Thoracic aorta (tissue), 2 donors: ENCODE measurements at regions not wholly inside any gene's neighbourhood (a gene's known extent, or its start where the extent isn't known, plus 50 kb on each side); places are given as distances from the start of the nearest gene placed in this dataset.

Experiments
- ATAC-seq: fragments of 150-250 bp; one replicate; pipeline ENCODE4 v1.8.0; 2017; ENCODE audit warnings: low read depth; ENCODE audit not compliant: insufficient number of reproducible peaks, low FRiP score
- DNase-seq: peaks from one replicate; pipeline ENCODE4 v3.0.0-alpha.2; 2020; ENCODE audit warnings: low spot score
- H3K27ac ChIP-seq, 2 donors: fragments of 200-600 bp; sonication (generic); 1 replicate in 1 of 2; 2 replicates in 1 of 2; pipeline ENCODE4 v1.5.1; 2016; ENCODE audit warnings: mild to moderate bottlenecking in 2 of 2, moderate library complexity in 2 of 2
- H3K27me3 ChIP-seq: fragments of 200-600 bp; sonication (generic); replicated peaks from 2 replicates; pipeline ENCODE4 v1.6.0; 2016; ENCODE audit warnings: mild to moderate bottlenecking; ENCODE audit not compliant: insufficient read depth
- H3K36me3 ChIP-seq: fragments of 200-600 bp; sonication (generic); one replicate; pipeline ENCODE4 v1.5.1; 2016
- H3K4me1 ChIP-seq, 2 donors: fragments of 200-600 bp; sonication (generic); 1 replicate in 1 of 2; 2 replicates in 1 of 2; pipeline versions ENCODE4 v1.5.1 to v1.6.0; 2016; ENCODE audit warnings: low read depth in 2 of 2, mild to moderate bottlenecking in 1 of 2; ENCODE audit not compliant: control insufficient read depth in 1 of 2
- H3K4me3 ChIP-seq: fragments of 200-600 bp; sonication (generic); 2 replicates; pipeline ENCODE4 v1.5.1; 2016; ENCODE audit warnings: mild to moderate bottlenecking
- H3K9me3 ChIP-seq: fragments of 200-600 bp; sonication (generic); 2 replicates; pipeline ENCODE4 v1.5.1; 2016
- CTCF ChIP-seq: fragments of 200-600 bp; sonication (generic); IDR thresholded peaks from one replicate; pipeline ENCODE4 v1.5.1; 2019; ENCODE audit warnings: antibody characterized with exemption

GRCh38 chr10:31594347-31594873, 275.4 kb downstream of the ZEB1 start:
- Histone ChIP-seq H3K36me3 (no peaks in the 10 kb centered on the region), H3K9me3 (no peaks in the 10 kb centered on the region), H3K4me3 (no peak overlapping the region), H3K27ac (no peak overlapping the region), H3K27me3 (no peaks in the 10 kb centered on the region), H3K4me1 (no peaks in the 10 kb centered on the region)
- DNase-seq (no peak), ATAC-seq (no peak)
- no peak for TF ChIP-seq CTCF

- Histone ChIP-seq H3K36me3 (no peaks in the 10 kb centered on the region), H3K27ac (no peak overlapping the region), H3K4me1 (no peaks in the 10 kb centered on the region), H3K27me3 (no peaks in the 10 kb centered on the region), H3K9me3 (no peaks in the 10 kb centered on the region), H3K4me3 (no peak overlapping the region)
- no peak for DNase-seq
- ATAC-seq: no peak
- no peak for TF ChIP-seq CTCF
Measured at GRCh38 chr10:31593124-31593523, 274.1 kb downstream of the ZEB1 start.

DNA sequence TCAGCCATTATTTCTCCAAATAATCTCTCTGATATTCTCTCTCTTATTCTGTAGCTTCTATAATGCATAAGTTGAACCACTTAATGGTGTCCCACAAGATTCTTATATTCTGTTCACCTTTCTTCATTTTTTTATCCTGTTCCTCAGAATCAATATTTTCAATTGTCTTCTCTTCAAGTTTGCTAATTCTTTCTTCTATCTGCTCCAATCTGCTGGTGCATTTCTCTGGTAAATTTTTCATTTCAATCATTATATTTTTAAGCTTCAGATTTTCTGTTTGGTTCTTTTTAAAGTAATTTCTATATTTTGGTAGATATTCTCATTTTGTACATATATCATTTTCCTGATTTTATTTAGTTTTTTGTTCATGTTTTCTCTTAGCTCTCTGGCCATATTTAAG, 272.6 kb downstream of the ZEB1 start:
- ATAC-seq: no peak

GRCh38 chr10:31590023-31590800, 271.2 kb downstream of the ZEB1 start:
- no peaks in the 10 kb centered on the region for H3K36me3 ChIP-seq
- no peaks in the 10 kb centered on the region for H3K9me3 ChIP-seq
- DNase-seq (no peak), ATAC-seq (no peak)
- H3K4me3 ChIP-seq: no peak overlapping the region
- H3K4me1 ChIP-seq: no peaks in the 10 kb centered on the region
- H3K27me3 ChIP-seq: no peaks in the 10 kb centered on the region
- no peak for TF ChIP-seq CTCF
- H3K27ac ChIP-seq: no peak overlapping the region

More for the DNA sequence above, 272.6 kb downstream of the ZEB1 start:
- TF ChIP-seq CTCF: no peak
- Histone ChIP-seq H3K27ac (no peak overlapping the region), H3K9me3 (no peaks in the 10 kb centered on the region), H3K36me3 (no peaks in the 10 kb centered on the region), H3K4me3 (no peak overlapping the region), H3K4me1 (no peaks in the 10 kb centered on the region), H3K27me3 (no peaks in the 10 kb centered on the region)
- DNase-seq: no peak

DNA sequence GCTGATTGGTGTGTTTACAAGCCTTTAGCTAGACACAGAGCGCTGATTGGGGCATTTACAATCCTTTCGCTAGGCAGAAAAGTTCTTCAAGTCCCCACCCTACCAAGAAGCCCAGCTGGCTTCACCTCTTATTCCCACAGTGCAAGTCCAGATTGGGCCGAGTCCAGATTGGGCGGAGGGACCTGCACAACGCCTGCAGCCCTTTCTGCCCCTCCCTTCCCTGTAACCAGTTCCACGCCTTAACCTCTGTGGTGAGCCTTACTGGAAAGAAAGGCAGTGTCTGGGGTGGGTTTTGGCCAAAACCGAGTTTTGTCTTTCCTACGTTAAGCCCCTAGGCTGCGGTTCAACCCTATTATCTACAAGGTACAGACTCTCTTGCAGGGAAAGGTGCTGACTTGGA, 268.7 kb downstream of the ZEB1 start:
- DNase-seq (no peak), ATAC-seq (no peak)
- no peak overlapping the region for H3K27ac ChIP-seq
- no peak overlapping the region for H3K4me3 ChIP-seq
- no peaks in the 10 kb centered on the region for H3K27me3 ChIP-seq
- peaks cover 9 to 14% of the 10 kb centered on the region in 2 donors for H3K4me1 ChIP-seq
- H3K9me3 ChIP-seq: no peaks in the 10 kb centered on the region
- TF ChIP-seq CTCF: no peak
- H3K36me3 ChIP-seq: no peaks in the 10 kb centered on the region
